Lower leg skin (tissue), 3 donors: ENCODE measurements at regions not wholly inside any gene's neighbourhood (a gene's known extent, or its start where the extent isn't known, plus 50 kb on each side); places are given as distances from the start of the nearest gene placed in this dataset.

ENCODE experiments used
- CTCF ChIP-seq, 3 donors: fragments of 450-650 bp; IDR thresholded peaks; one replicate each; pipeline ENCODE4 v1.5.1; 2016; ENCODE audit warnings: antibody characterized with exemption in 3 of 3, mild to moderate bottlenecking in 3 of 3, moderate library complexity in 2 of 3
- POLR2A ChIP-seq, 2 donors: fragments of 450-650 bp; IDR thresholded peaks; one replicate each; pipeline ENCODE4 v1.6.1; 2016 to 2017; ENCODE audit warnings: antibody characterized with exemption in 2 of 2, mild to moderate bottlenecking in 1 of 2, moderate library complexity in 1 of 2

GRCh38 chrX:109926743-109927662, 75.9 kb upstream of the TMEM164 start:
- no peak for TF ChIP-seq POLR2A (IDR thresholded peaks at IDR 0.05)
- TF ChIP-seq CTCF (IDR thresholded peaks at IDR 0.05): no peak
